Upper lobe of left lung (tissue), 6 donors: ENCODE measurements at regions not wholly inside any gene's neighbourhood (a gene's known extent, or its start where the extent isn't known, plus 50 kb on each side); places are given as distances from the start of the nearest gene placed in this dataset.
"Not testable (repeated sequence)": the region's sequence is repeated elsewhere in the genome, so short reads cannot be mapped to it uniquely, and the experiment has no call there.

ENCODE experiments used
- ATAC-seq, 2 donors: fragments of 200-7000 bp; cut with Tn5 transposase; one replicate each; pipeline ENCODE4 v1.9.1; 2022; ENCODE audit warnings: mild to moderate bottlenecking in 2 of 2, moderate library complexity in 2 of 2; ENCODE audit not compliant: low FRiP score in 2 of 2
- DNase-seq, 2 donors: peaks; one replicate each; pipeline ENCODE4 v3.0.0-alpha.2; 2019 to 2020
- H3K27ac ChIP-seq, 4 donors: fragments of 200-600 bp; sonication (generic); one replicate each; pipeline ENCODE4 v1.5.1; 2016 to 2019
- H3K27me3 ChIP-seq, 4 donors: fragments of 200-600 bp; sonication (generic); one replicate each; pipeline ENCODE4 v1.5.1; 2017 to 2019
- H3K36me3 ChIP-seq, 4 donors: fragments of 200-600 bp; sonication (generic); one replicate each; pipeline ENCODE4 v1.5.1; 2016 to 2019
- H3K4me1 ChIP-seq, 4 donors: fragments of 200-600 bp; sonication (generic); one replicate each; pipeline ENCODE4 v1.5.1; 2018 to 2019
- H3K4me3 ChIP-seq, 4 donors: fragments of 200-600 bp; sonication (generic); one replicate each; pipeline ENCODE4 v1.5.1; 2017 to 2019; ENCODE audit warnings: mild to moderate bottlenecking in 2 of 4, moderate library complexity in 1 of 4
- H3K9me3 ChIP-seq, 4 donors: fragments of 200-600 bp; sonication (generic); one replicate each; pipeline ENCODE4 v1.5.1; 2018 to 2019
- CTCF ChIP-seq, 6 experiments: fragments of 450-650 bp in 4 of 6; fragments of 200-600 bp in 2 of 6; sonication (generic) in 2 of 6; IDR thresholded peaks; one replicate each; pipeline ENCODE4 v1.5.1; 2016 to 2019; ENCODE audit warnings: antibody characterized with exemption in 6 of 6
- EP300 ChIP-seq, 4 donors: sonication (generic); formaldehyde crosslinking; IDR thresholded peaks; one replicate each; pipeline ENCODE4 v1.5.1; 2017; ENCODE audit warnings: antibody characterized with exemption in 4 of 4, control low read depth in 2 of 4
- POLR2A ChIP-seq, 4 donors: fragments of 450-650 bp; IDR thresholded peaks; one replicate each; pipeline ENCODE4 v1.5.1; 2016 to 2017; ENCODE audit warnings: antibody characterized with exemption in 4 of 4, mild to moderate bottlenecking in 2 of 4
- POLR2AphosphoS5 ChIP-seq, 2 donors: sonication (generic); formaldehyde crosslinking; IDR thresholded peaks; one replicate each; pipeline ENCODE4 v1.5.1; 2017; ENCODE audit warnings: antibody characterized with exemption in 2 of 2
- WGBS, 2 donors: methylation state at CpG; one replicate each; pipeline ENCODE4 v1.1.5; 2017 to 2018; 5-methylcytosine and 5-hydroxymethylcytosine counted together
- donor health status: DM: no; HTN: no; CAD: no; lungs with moderate emphysema.
- donor health status: DM: no; HTN: yes; CAD: no; lungs with severe emphysema.

- DNase-seq (no peak), ATAC-seq (no peak)
- Histone ChIP-seq H3K9me3 (no peaks in the 10 kb centered on the region), H3K36me3 (no peaks in the 10 kb centered on the region), H3K4me1 (peaks cover 6 to 9% (median 9%) of the 10 kb centered on the region in 4 donors), H3K4me3 (no peak overlapping the region), H3K27me3 (no peaks in the 10 kb centered on the region), H3K27ac (no peak overlapping the region)
- 39 to 52% methylated on average over 2 of the region's 2 CpGs for WGBS, 2 donors
- no peak for TF ChIP-seq POLR2AphosphoS5 (IDR thresholded peaks at IDR 0.05)
- no peak for TF ChIP-seq EP300 (IDR thresholded peaks at IDR 0.05)
- no peak for TF ChIP-seq CTCF (IDR thresholded peaks at IDR 0.05)
- no peak for TF ChIP-seq POLR2A (IDR thresholded peaks at IDR 0.05)
These were observed 586.7 kb upstream of the CITED2 start for GRCh38 chr6:139961190-139961589.

- no peaks in the 10 kb centered on the region for H3K27me3 ChIP-seq
- H3K27ac ChIP-seq = no peak overlapping the region
- H3K36me3 ChIP-seq = no peaks in the 10 kb centered on the region
- H3K4me3 ChIP-seq = no peak overlapping the region
- no peak for ATAC-seq
- peaks cover 6 to 9% (median 8%) of the 10 kb centered on the region in 4 donors for H3K4me1 ChIP-seq
- 73 to 74% methylated on average over 2 of the region's 2 CpGs for WGBS, 2 donors
- no peak for DNase-seq
- no peaks in the 10 kb centered on the region for H3K9me3 ChIP-seq
- TF ChIP-seq EP300 (IDR thresholded peaks at IDR 0.05) (no peak), POLR2AphosphoS5 (IDR thresholded peaks at IDR 0.05) (no peak), CTCF (IDR thresholded peaks at IDR 0.05) (no peak), POLR2A (IDR thresholded peaks at IDR 0.05) (no peak)
These were observed 586.2 kb upstream of the CITED2 start for GRCh38 chr6:139960671-139961070.

- Histone ChIP-seq H3K4me1 (no peaks in the 10 kb centered on the region), H3K27me3 (no peaks in the 10 kb centered on the region), H3K27ac (no peak overlapping the region), H3K36me3 (no peaks in the 10 kb centered on the region), H3K9me3 (peaks cover 0 to 3% (median 0%) of the 10 kb centered on the region in 4 donors), H3K4me3 (no peak overlapping the region)
- DNase-seq = no peak
- TF ChIP-seq POLR2A (IDR thresholded peaks at IDR 0.05) = no peak
- TF ChIP-seq EP300 (IDR thresholded peaks at IDR 0.05) = no peak
- TF ChIP-seq CTCF (IDR thresholded peaks at IDR 0.05) = no peak
- TF ChIP-seq POLR2AphosphoS5 (IDR thresholded peaks at IDR 0.05) = no peak
- ATAC-seq = no peak
- WGBS, 2 donors = 72 to 95% methylated on average over 2 of the region's 2 CpGs
These were observed 581.1 kb upstream of the CITED2 start for GRCh38 chr6:139955366-139956155.

GRCh38 chr6:139954463-139955071 lies 580.1 kb upstream of the CITED2 start:
- peaks cover 0 to 3% (median 0%) of the 10 kb centered on the region in 4 donors for H3K9me3 ChIP-seq
- H3K36me3 ChIP-seq = no peaks in the 10 kb centered on the region
- H3K4me3 ChIP-seq = no peak overlapping the region
- no peak for TF ChIP-seq CTCF (IDR thresholded peaks at IDR 0.05)
- no peak for TF ChIP-seq POLR2A (IDR thresholded peaks at IDR 0.05)
- TF ChIP-seq POLR2AphosphoS5 (IDR thresholded peaks at IDR 0.05) = no peak
- no peak for TF ChIP-seq EP300 (IDR thresholded peaks at IDR 0.05)
- H3K4me1 ChIP-seq = no peaks in the 10 kb centered on the region
- no peak for ATAC-seq
- H3K27me3 ChIP-seq = no peaks in the 10 kb centered on the region
- H3K27ac ChIP-seq = no peak overlapping the region
- no peak for DNase-seq

- 91 to 96% methylated on average over 11 of the region's 11 CpGs for WGBS, 2 donors
- not testable (repeated sequence) for H3K27me3 ChIP-seq, ATAC-seq, H3K4me3 ChIP-seq, H3K4me1 ChIP-seq, H3K36me3 ChIP-seq, H3K9me3 ChIP-seq, H3K27ac ChIP-seq
- peak in 1 of 2 donors; percentile 33 for DNase-seq
These were observed 579.3 kb upstream of the CITED2 start for GRCh38 chr6:139953780-139954179.
